HG03066 (cell line): ENCODE measurements at regions not wholly inside any gene's neighbourhood (a gene's known extent, or its start where the extent isn't known, plus 50 kb on each side); places are given as distances from the start of the nearest gene placed in this dataset.
"Not testable (repeated sequence)": the region's sequence is repeated elsewhere in the genome, so short reads cannot be mapped to it uniquely, and the experiment has no call there.

ENCODE experiments used
- ATAC-seq: cut with Tn5 transposase; IDR thresholded peaks from one replicate; pipeline ENCODE4 v1.9.1; 2021; ENCODE audit warnings: low read depth; ENCODE audit not compliant: unreplicated experiment

GRCh38 chr6:165015676-165016075, 293.7 kb downstream of the C6orf118 start:
- no peak for ATAC-seq

GRCh38 chr6:165013701-165014100, 295.7 kb downstream of the C6orf118 start:
- no peak for ATAC-seq

- no peak for ATAC-seq
Observed at GRCh38 chr6:165012183-165012582, 297.2 kb downstream of the C6orf118 start.

- ATAC-seq = no peak
Observed at GRCh38 chr6:165010556-165011535, 298.6 kb downstream of the C6orf118 start.

GRCh38 chr6:165008971-165009370, 300.4 kb downstream of the C6orf118 start:
- no peak for ATAC-seq

GRCh38 chr6:165002866-165003265, 306.5 kb downstream of the C6orf118 start:
- ATAC-seq = no peak

- no peak for ATAC-seq
Observed at GRCh38 chr6:165002358-165002757, 307.0 kb downstream of the C6orf118 start.

GRCh38 chr6:165001502-165002157, 307.8 kb downstream of the C6orf118 start:
- no peak for ATAC-seq

- ATAC-seq = no peak
Observed at GRCh38 chr6:164998297-164998696, 311.1 kb downstream of the C6orf118 start.

- no peak for ATAC-seq
Observed at GRCh38 chr6:164996838-164997237, 312.6 kb downstream of the C6orf118 start.

GRCh38 chr6:164991573-164991972, 317.8 kb downstream of the C6orf118 start:
- no peak for ATAC-seq

GRCh38 chr6:164990901-164991300, 318.5 kb downstream of the C6orf118 start:
- ATAC-seq = no peak

- ATAC-seq = no peak
Observed at GRCh38 chr6:164982389-164982788, 327.0 kb downstream of the C6orf118 start.

GRCh38 chr6:164967102-164967501, 342.3 kb downstream of the C6orf118 start:
- ATAC-seq = no peak

GRCh38 chr6:164962805-164963204, 346.6 kb downstream of the C6orf118 start:
- ATAC-seq = no peak

GRCh38 chr6:164947164-164947563, 362.2 kb downstream of the C6orf118 start:
- no peak for ATAC-seq

GRCh38 chr6:164942271-164942670, 367.1 kb downstream of the C6orf118 start:
- no peak for ATAC-seq

GRCh38 chr6:164933238-164933794, 376.1 kb downstream of the C6orf118 start:
- not testable (repeated sequence) for ATAC-seq

GRCh38 chr6:164929408-164929977, 379.9 kb downstream of the C6orf118 start:
- no peak for ATAC-seq

- no peak for ATAC-seq
Observed at GRCh38 chr6:164928728-164929407, 380.5 kb downstream of the C6orf118 start.
